Erythroblast (primary cell): ENCODE measurements at regions not wholly inside any gene's neighbourhood (a gene's known extent, or its start where the extent isn't known, plus 50 kb on each side); places are given as distances from the start of the nearest gene placed in this dataset.

Experiments
- GATA1 ChIP-seq: IDR thresholded peaks from 2 replicates; pipeline ENCODE4 v1.6.1; 2011; ENCODE audit warnings: low read depth, mild to moderate bottlenecking, control low read depth, low read length, moderate library complexity
- POLR2A ChIP-seq: IDR thresholded peaks from 2 replicates; pipeline ENCODE4 v1.6.1; 2011; ENCODE audit warnings: mild to moderate bottlenecking, low read length

GRCh38 chr20:57919049-57919448 is 209.2 kb upstream of the PMEPA1 start:
- no peak for TF ChIP-seq POLR2A
- TF ChIP-seq GATA1, result no peak
